ENCODE measurements at regions not wholly inside any gene's neighbourhood (a gene's known extent, or its start where the extent isn't known, plus 50 kb on each side); places are given as distances from the start of the nearest gene placed in this dataset.

GRCh38 chr12:34286483-34286882, 264.2 kb downstream of the ALG10 start:
- Histone ChIP-seq H3K9me3 (peaks cover 12% of the 10 kb centered on the region), H3K27ac (no peak overlapping the region), H3K4me3 (no peak overlapping the region), H3K36me3 (ENCODE audit: insufficient read depth in 1 of 2, low read depth in 1 of 2) (no peaks in the 10 kb centered on the region), H3K4me1 (no peaks in the 10 kb centered on the region), H3K27me3 (ENCODE audit: insufficient read depth in 3 of 3, low read length in 2 of 3) (no peaks in the 10 kb centered on the region)
- intact Hi-C loops (cut with DNase I): no loop called here
- DNase-seq (peak in 1 of 2 donors; percentile 28), ATAC-seq (no peak)
- no peak for TF ChIP-seq CTCF (IDR thresholded peaks at IDR 0.05)
- WGBS, 3 donors: 48 to 51% (median 49%) methylated on average over 5 of the region's 5 CpGs

GRCh38 chr12:34286934-34287333, 264.6 kb downstream of the ALG10 start:
- no peaks in the 10 kb centered on the region for H3K36me3 ChIP-seq (ENCODE audit: insufficient read depth in 1 of 2, low read depth in 1 of 2)
- intact Hi-C loops (cut with DNase I): no loop called here
- ATAC-seq: no peak
- no peaks in the 10 kb centered on the region for H3K4me1 ChIP-seq
- TF ChIP-seq CTCF (IDR thresholded peaks at IDR 0.05): no peak
- no peaks in the 10 kb centered on the region for H3K27me3 ChIP-seq (ENCODE audit: insufficient read depth in 3 of 3, low read length in 2 of 3)
- no peak overlapping the region for H3K27ac ChIP-seq
- no peak overlapping the region for H3K4me3 ChIP-seq
- peaks cover 12% of the 10 kb centered on the region for H3K9me3 ChIP-seq
- DNase-seq: no peak
- WGBS, 3 donors: 67 to 70% (median 70%) methylated on average over 5 to 6 of the region's 6 CpGs

- ATAC-seq: no peak
- Histone ChIP-seq H3K9me3 (peaks cover 12% of the 10 kb centered on the region), H3K4me3 (no peak overlapping the region), H3K27me3 (ENCODE audit: insufficient read depth in 3 of 3, low read length in 2 of 3) (no peaks in the 10 kb centered on the region), H3K36me3 (ENCODE audit: insufficient read depth in 1 of 2, low read depth in 1 of 2) (no peaks in the 10 kb centered on the region), H3K4me1 (no peaks in the 10 kb centered on the region), H3K27ac (no peak overlapping the region)
- WGBS, 3 donors: 51 to 65% (median 60%) methylated on average over 9 of the region's 9 CpGs
- DNase-seq: peak in 1 of 2 donors; percentile 46
- intact Hi-C loops (cut with DNase I): no loop called here
- no peak for TF ChIP-seq CTCF (IDR thresholded peaks at IDR 0.05)
Observed at GRCh38 chr12:34287437-34287836, 265.1 kb downstream of the ALG10 start.

- no peaks in the 10 kb centered on the region for H3K4me1 ChIP-seq
- DNase-seq (peak in 1 of 2 donors; percentile 12), ATAC-seq (no peak)
- no peak overlapping the region for H3K4me3 ChIP-seq
- H3K27me3 ChIP-seq (ENCODE audit: insufficient read depth in 3 of 3, low read length in 2 of 3): no peaks in the 10 kb centered on the region
- intact Hi-C loops (cut with DNase I): no loop called here
- H3K27ac ChIP-seq: no peak overlapping the region
- 69 to 74% (median 74%) methylated on average over 32 of the region's 32 CpGs for WGBS, 3 donors
- H3K36me3 ChIP-seq (ENCODE audit: insufficient read depth in 1 of 2, low read depth in 1 of 2): no peaks in the 10 kb centered on the region
- no peak for TF ChIP-seq CTCF (IDR thresholded peaks at IDR 0.05)
- H3K9me3 ChIP-seq: peaks cover 12% of the 10 kb centered on the region
Observed at GRCh38 chr12:34287986-34288962, 266.0 kb downstream of the ALG10 start.

Data from psoas muscle (tissue), 7 donors.